GM10248 (cell line): ENCODE measurements at regions not wholly inside any gene's neighbourhood (a gene's known extent, or its start where the extent isn't known, plus 50 kb on each side); places are given as distances from the start of the nearest gene placed in this dataset.

ENCODE experiments used
- CTCF ChIA-PET: fragments of 300-600 bp; sonication (Branson Sonifier 250); formaldehyde crosslinking; extraction: SDS; loops from one replicate; lab custom pipeline; 2021; ENCODE audit warnings: antibody characterized with exemption; lab: Yijun Ruan, JAX
- POLR2A ChIA-PET: fragments of 350-650 bp; sonication (Branson Sonifier 250); formaldehyde crosslinking; extraction: SDS; loops from one replicate; lab custom pipeline; 2020; ENCODE audit warnings: antibody characterized with exemption; lab: Yijun Ruan, JAX
- DNase-seq: peaks from one replicate; pipeline ENCODE4 v3.0.0; 2012; ENCODE audit errors: extremely low spot score
- CTCF ChIP-seq: IDR thresholded peaks from 2 replicates; pipeline ENCODE4 v1.5.1; 2012; ENCODE audit warnings: mild to moderate bottlenecking, low read depth; ENCODE audit errors: extremely low read depth, missing control alignments, control extremely low read depth

GRCh38 chr10:71127104-71127503 lies 85.3 kb upstream of the UNC5B start:
- CTCF ChIA-PET = no interaction called here

GRCh38 chr10:71127773-71128172 lies 84.6 kb upstream of the UNC5B start:
- CTCF ChIA-PET = no interaction called here

More at GRCh38 chr10:71127104-71127503, 85.3 kb upstream of the UNC5B start:
- DNase-seq = no peak
- no peak for TF ChIP-seq CTCF
- POLR2A ChIA-PET = no interaction called here

GRCh38 chr10:71128311-71128980 lies 83.9 kb upstream of the UNC5B start:
- DNase-seq = peak; percentile 2
- ChIA-PET POLR2A (no interaction called here), CTCF (no interaction called here)
- no peak for TF ChIP-seq CTCF

More at GRCh38 chr10:71127773-71128172, 84.6 kb upstream of the UNC5B start:
- no peak for TF ChIP-seq CTCF
- peak; percentile 4 for DNase-seq
- POLR2A ChIA-PET = no interaction called here

- CTCF ChIA-PET = no interaction called here
- POLR2A ChIA-PET = no interaction called here
- peak; percentile 4 for DNase-seq
- TF ChIP-seq CTCF = no peak
Measured at GRCh38 chr10:71131096-71131495, 81.3 kb upstream of the UNC5B start.

GRCh38 chr10:71131508-71132088 lies 80.8 kb upstream of the UNC5B start:
- CTCF ChIA-PET = no interaction called here
- DNase-seq = peak; percentile 4
- POLR2A ChIA-PET = no interaction called here
- no peak for TF ChIP-seq CTCF

- POLR2A ChIA-PET = interaction anchor here (0.5 kb wide), 1 partner anchor 902 kb away, joined by 3 read pairs; no protein-coding TSS in a partner anchor
- no peak for TF ChIP-seq CTCF
- CTCF ChIA-PET = no interaction called here
- peak; percentile 8 for DNase-seq
Measured at GRCh38 chr10:71132321-71132810, 80.0 kb upstream of the UNC5B start.
